PC-3 (cell line): ENCODE measurements at regions not wholly inside any gene's neighbourhood (a gene's known extent, or its start where the extent isn't known, plus 50 kb on each side); places are given as distances from the start of the nearest gene placed in this dataset.

Source experiments
- CTCF ChIP-seq: fragments of 300-600 bp; sonication (generic); conservative IDR thresholded peaks from 2 replicates; pipeline ENCODE4 v1.5.1; 2017; ENCODE audit warnings: antibody characterized with exemption, low read depth, mild to moderate bottlenecking, low read length
- EZH2 ChIP-seq: fragments of 300-600 bp; sonication (generic); IDR thresholded peaks from one replicate; pipeline ENCODE4 v1.6.1; 2017; ENCODE audit warnings: antibody characterized with exemption, mild to moderate bottlenecking, low read length; ENCODE audit not compliant: unreplicated experiment

- TF ChIP-seq EZH2 (no peak), CTCF (no peak)
Measured at GRCh38 chr12:83465632-83466031, 778.9 kb downstream of the TMTC2 start.
